NCI-H1436 (cell line): ENCODE measurements at regions not wholly inside any gene's neighbourhood (a gene's known extent, or its start where the extent isn't known, plus 50 kb on each side); places are given as distances from the start of the nearest gene placed in this dataset.
"Not testable (repeated sequence)": the region's sequence is repeated elsewhere in the genome, so short reads cannot be mapped to it uniquely, and the experiment has no call there.

ENCODE experiments used
- DNase-seq: peaks from one replicate; lab custom pipeline; 2025; lab: John Stamatoyannopoulos, UW

DNA sequence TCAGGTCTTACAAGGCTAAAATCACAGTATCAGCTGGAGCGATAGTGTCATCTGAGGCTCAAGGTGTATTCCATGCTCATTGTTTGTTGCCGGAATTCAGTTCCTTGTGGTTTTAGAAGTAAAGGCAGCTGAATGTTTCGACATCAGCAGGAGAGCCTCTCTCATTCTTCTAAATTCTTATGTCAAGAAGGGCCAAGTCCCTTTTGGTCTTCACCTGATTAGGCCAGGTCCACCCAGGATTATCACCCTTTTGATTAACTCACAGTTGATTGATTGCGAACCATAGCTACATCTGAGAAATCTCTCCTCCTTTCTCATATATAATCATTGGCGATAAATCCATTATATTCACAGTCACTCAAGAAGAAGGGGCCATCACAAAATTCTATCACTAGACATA lies 806.7 kb upstream of the PRMT6 start:
- DNase-seq = no peak

DNA sequence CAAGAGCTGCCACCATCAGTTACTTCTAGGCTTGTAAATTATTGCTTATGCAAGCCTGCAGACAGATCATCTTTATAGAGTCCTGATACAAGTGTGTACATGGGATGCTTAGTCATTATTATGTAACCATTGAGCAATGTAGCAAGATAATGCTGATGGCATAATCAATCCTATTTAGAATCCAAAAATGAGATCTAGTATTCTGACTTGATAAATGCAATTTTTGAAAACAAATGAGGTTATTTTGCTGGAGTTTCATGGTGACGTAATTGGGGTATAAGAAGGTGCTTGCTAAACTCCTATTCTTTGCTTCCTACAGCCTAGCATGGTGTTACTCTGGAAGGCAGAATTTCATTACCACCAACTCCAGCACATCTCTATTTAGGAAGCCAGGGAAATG lies 801.7 kb upstream of the PRMT6 start:
- DNase-seq = no peak

DNA sequence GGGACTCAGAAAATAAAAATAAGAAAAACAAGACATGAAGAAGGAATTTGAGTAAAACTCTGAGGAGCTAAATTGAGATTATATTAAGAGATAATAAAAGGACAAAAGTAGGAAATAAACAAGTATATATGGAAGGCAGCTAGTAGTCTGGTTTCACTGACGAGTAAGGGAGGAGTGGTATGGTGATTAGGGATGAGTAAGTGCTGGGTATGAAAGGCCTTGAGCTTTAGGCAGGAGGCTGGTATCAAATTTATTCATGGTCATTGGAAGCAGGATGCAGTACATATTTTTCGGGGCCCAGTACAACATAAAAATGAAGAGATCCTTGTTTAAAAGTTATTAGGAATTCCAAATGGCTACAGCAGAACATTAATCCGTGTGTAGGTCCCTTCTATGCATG lies 789.7 kb upstream of the PRMT6 start:
- no peak for DNase-seq

DNA sequence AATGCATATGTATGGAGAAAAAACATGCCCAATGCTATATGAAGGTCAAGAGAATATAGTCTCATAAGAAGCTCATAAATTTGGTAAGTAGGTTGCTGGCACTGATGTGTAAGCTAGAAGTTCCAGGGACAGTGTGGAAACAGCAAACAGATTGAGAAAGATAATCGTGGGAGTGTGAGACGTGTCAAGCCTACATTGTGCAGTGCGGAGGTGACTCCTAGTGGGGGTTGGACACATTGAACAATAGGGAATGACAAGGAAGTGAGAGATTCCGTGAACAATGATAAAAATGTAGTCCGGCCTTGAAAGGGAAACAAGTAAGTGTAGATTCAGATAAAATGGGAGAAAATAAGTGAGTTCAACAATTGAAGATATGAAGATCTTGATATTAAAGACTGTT lies 788.4 kb upstream of the PRMT6 start:
- DNase-seq = no peak

DNA sequence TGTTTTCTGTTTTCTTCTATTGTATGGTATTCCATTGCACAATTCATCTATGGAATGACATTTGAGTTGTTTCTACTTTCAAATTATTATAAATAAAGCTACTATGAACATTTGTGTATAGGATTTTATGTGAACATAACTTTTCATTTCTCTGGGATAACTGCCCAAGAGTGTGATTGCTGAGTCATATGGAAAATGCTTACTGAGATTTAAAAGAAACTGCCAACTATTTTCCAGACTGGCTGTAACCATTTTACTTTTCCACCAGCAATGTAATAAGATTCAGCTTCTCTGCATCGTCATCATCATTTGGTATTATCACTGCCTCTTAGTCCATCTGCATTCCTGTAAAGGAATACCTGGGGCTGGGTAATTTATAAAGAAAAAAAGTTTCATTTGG lies 779.6 kb upstream of the PRMT6 start:
- DNase-seq = no peak

DNA sequence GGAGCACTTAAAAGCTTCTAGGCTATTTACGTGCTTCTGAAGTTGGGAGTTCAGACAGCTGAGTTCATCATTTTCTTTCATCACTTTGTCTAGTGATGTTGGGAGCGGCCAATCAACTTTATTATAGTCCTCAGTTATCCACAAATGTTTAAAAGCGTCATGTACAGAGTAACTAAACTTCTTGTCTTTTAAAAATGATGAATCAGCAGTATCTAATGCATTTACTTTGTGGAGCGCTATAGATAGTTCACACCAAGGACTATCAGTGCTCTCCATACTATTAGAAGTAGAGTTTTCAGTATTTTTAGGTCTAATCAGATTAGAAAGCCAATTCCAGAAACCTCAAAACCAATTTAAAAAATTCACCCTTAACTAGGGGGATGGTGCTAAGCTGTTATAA lies 778.7 kb upstream of the PRMT6 start:
- no peak for DNase-seq

DNA sequence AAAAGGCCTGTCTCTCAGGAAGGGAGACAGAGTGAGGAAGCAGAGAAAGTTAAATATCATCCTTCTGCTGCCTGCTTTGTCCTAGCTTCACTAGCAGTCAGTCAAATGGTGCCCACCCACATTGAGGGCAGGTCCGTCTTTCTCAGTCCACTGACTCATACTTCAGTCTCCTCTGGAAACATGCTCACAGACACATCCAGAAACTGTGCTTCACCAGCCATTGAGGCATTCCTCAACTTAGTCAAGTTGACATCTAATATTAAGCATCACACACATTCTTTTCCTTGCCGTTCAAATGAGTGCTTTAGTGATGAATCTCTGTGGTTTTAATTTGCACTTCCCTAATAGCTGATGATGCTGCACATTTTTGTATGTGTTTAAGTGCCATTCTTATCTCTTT lies 777.8 kb upstream of the PRMT6 start:
- no peak for DNase-seq

DNA sequence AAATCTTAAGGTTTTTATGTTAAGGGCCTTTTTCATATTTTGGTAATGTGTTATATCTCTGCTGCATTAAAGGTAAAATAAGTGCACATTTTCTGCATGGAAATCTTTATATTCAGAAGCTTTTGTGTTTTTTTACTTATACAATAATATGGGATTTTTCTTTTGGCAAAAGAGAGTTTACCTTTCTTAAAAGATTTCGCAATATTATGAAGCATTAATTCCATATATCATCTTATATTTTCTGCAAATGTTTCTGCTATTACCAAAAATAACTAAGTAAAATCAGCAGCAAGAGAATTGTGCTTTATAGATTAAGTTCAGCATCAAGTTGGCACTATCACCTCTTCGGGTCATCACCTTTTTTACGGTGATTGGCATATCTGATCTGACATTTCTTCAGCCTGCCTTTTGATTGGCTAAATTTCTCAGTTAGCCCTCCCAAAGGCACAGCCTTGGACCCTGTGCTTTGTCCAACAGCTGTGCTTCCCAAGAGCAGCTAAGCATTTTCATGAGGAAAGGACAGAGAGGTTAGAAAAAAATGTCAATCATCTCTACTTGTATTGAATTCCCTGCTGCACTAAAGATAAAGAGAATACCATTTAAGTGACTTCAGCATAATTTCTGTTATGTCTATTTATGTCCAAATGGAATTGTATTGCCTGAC lies 767.1 kb upstream of the PRMT6 start:
- DNase-seq = no peak

DNA sequence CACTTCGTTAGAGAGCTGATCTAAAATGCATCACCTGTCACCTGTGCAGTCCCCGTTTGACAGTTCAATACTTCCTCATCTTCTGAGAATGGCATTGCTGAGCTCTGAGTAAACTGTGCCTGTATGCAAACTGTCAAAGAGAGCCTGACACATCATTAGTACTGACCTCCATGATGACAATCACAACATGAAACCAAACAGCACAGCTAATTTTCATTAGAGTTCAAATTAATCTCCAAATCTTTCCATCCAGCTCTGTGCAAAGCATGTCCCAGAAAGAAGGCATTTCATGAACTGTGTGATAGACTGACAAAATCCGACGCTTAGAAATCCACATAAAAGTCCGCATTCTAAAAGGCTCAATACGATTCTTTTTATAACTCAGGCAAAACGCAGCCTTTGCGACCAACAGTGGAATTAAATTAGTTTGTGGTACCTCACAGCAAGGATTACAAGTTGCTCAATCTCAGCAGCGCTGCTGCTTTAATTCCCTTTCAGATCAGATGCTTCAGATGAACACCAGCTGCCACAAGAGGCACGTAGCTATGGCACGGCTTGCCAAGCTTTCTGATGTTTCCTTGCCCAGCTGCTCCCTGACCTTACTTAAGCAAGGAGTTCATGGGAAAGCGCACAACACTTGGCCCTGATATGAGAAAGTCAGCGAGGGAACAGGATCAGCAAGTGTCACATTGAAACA lies 765.5 kb upstream of the PRMT6 start:
- no peak for DNase-seq

DNA sequence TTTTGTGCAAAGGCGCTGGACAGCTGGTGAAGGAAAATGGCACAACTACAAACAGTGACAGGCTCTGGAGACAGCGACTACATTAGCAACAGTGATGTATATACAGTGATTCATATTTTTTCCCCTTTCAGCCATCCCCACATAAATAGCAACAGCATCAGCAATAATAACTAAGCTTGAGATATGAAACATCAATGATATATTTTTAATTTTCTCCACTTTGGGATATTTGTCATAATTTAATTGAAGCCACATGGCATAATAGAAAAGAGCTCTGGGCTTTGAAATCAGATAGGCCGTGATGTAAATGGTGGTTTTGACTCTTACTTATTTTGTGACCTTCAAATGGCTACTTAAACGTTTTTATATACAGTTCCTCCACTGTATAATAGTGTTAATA lies 764.3 kb upstream of the PRMT6 start:
- DNase-seq = no peak

DNA sequence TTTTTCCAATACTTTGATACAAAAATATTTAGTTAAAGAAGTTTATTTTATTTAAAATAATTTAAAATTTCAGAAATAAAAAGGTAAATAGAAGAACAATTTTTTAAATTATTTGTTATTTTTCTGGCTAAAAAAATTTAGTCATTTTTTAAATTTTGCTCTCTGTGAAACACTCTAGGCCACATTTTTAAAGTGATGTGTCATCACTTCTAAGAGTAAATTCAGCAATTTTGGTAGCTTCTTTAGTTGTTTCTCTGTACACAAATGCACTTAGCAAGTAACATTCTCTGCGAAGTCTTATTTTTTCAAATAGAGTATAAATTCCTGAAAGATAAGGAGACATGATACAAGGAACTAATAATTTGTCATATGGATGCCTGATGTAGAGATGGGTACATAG lies 760.0 kb upstream of the PRMT6 start:
- no peak for DNase-seq

DNA sequence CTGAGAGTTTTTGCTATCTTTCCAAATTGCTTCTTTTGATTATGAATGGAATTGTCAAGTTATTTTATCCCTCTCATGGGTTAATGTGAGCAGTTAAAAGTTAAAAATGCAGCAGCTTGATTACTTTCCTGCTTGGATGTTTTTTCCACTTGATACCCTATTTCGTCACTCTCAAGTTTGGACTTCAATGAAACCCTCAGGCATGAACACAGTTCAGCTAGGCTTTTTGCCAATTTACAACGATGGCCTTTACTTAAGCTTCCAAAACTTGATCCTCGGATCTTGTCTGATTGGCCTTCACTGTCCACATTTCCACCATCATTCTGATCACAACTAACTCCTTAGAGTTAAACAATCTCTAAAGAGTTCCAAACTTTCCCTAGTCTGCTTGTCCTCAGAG lies 752.4 kb upstream of the PRMT6 start:
- no peak for DNase-seq

DNA sequence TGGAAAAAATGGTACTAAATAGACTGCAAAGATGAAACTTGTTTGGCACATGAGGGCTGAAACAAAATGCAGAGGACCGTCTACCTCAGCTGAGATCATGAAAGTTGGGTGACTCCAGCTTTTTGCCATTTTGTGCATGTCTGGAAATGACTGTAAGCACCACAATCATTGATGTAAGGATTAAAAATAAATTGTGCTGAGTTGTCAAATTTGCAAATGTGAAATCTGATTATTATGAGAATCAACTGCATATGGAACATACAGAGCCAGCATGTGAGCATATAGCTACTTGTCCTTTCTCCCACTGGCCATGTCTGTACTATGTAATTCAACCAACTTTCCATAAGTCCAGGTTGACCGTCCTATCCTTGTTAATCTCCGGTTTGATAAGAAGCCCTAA lies 736.9 kb upstream of the PRMT6 start:
- no peak for DNase-seq

DNA sequence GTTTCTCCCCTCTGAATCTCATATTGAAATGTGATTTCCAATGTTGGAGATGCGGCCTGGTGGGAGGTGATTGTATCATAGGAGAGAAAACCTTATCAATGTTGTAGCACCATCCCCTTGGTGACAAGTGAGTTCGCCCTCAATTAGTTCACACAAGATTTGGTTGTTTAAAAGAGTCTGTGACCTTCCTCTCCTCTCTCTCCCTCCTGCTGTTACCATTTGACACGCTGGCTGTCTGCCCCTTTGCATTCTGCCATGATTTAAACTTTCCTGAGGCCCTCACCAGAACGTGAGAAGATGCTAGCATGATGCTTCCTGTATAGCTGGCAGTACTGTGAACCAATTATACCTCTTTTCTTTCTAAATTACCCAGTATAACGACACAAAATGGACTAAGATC lies 730.9 kb upstream of the PRMT6 start:
- DNase-seq = no peak

DNA sequence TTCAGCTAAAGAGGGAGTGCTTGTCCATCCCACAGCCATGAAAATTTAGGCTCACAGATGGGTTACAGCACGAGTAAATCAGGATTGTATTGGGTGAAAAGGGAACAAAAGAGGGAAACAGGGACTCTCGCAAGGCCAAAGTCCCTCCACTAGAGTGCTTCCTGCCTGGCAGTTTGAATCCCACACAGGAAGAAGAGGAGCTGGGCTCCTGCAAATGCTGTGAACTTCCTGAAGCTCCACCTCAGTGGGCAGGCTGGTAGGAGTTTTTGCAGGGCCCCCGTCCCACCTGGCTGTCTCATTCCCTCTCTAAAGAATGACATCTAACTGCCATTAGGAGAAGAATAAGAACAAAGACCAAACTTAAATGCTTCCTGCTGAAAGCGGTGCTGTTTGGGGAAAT lies 712.0 kb upstream of the PRMT6 start:
- no peak for DNase-seq

DNA sequence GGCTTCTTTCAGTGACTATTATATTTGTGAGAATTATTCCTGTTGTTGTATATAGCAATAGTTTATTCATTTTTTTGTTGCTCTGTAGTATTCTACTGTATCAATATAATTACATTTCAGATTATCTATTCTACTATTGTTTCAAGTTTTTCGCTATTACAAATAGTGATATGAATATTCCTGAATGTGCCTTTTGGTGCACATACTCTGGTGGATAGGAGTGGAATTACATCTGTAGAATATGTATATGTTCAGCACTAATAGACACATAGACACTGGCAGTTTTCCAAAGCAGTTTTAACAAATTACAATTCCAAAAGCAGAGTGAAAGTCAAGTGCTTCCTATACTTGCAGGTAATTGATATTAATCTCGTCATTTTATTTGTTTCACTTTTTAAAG lies 696.2 kb upstream of the PRMT6 start:
- DNase-seq = no peak

DNA sequence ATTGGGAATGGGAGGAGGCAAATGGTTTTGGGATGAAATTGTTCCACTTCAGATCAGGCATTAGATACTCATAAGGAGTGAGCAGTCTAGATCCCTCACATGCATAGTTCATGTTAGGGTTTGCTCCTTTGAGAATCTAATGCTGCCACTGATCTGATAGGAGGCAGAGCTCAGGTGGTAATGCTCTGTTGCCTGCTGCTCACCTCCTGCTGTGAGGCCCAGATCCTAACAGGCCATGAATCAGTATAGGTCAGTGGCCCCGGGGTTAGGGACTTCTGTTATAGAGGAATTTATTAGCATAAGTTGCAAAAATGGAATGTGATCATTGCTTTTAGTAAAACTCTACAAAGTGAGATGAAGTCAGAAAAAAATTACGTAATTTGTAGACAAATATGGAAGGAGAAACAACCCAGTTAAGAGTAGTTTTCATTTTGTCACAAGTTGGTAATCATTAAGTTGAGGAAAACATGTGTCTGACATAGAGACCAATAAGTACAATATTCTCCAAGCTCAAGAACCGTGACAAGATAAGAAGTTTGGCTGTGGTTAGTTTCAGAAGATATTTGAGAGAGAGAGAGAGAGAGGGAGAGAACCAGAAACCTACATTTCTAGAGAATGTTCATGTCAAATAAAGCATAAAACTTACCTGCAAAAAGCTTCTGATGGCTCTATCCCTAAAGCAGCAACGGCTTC lies 689.7 kb upstream of the PRMT6 start:
- DNase-seq = no peak

DNA sequence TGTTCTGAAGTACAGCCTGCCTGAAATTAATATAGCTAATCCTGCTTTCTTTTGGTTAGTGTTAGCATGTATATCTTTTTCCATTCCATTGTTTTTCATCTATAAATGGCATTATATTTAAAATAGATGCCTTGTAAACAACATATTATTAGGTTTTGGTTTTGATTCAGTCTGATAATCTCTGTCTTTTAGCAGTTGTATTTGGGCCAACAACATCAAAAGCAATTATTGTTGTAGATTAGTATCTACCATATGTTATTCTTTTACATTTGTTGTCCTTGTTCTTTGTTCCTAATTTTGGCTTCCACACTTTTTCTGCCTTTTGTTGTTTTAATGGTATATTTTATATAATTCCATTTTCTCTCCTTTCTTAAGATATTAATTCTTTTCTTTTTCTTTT lies 678.2 kb upstream of the PRMT6 start:
- no peak for DNase-seq

DNA sequence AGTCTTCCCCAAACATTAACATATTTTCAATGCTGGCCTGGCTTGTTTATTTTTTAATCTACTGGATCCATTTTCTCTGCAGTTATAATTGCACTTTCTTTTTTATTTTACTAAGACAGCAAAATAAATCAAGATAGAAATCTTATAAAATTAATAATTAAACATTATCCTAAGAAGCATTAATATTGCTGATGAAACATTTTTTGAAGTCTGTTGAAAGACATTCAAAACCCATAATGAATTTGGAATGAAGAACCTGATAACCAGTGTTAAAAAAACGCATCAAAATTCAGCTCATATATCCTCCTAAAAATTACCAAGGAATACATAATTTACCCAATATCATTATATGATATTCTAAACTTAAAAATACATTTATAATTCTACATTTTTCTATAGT lies 675.7 kb upstream of the PRMT6 start:
- DNase-seq = no peak

DNA sequence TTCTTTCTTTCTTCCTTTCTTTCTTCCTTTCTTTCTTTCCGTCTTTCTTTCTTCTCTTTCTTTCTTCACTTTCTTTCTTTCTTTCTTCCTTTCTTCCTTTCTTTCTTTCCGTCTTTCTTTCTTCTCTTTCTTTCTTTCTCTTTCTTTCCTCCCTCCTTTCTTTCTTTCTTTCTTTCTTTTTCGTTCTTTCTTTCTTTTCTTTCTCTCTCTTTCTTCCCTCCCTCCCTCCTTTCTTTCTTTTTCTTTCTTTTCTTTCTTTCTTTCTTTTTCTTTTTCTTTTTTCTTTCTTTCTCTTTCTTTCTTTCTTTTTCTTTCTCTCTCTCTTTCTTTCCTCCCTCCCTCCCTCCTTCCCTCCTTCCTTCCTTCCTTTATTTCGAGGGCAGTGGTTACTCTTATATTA lies 667.3 kb upstream of the PRMT6 start:
- DNase-seq = not testable (repeated sequence)

DNA sequence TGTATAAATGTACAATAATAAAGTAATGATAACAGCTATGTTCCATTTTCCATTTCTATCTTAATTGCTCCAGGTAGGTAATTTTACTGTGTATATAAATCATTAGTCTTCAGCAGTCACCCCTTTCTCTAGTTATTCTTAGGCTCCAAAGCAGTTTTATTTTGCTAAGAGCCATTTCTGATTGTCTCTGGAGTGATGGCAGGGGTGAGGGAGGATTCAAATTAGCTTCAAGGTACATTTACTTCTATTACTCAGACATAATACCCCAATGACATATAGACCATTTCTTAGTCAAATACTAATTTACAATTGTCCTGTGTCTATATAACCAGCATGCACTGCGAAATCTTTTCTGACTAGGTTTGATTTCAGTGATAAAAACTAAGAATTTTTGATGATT lies 663.4 kb upstream of the PRMT6 start:
- no peak for DNase-seq

DNA sequence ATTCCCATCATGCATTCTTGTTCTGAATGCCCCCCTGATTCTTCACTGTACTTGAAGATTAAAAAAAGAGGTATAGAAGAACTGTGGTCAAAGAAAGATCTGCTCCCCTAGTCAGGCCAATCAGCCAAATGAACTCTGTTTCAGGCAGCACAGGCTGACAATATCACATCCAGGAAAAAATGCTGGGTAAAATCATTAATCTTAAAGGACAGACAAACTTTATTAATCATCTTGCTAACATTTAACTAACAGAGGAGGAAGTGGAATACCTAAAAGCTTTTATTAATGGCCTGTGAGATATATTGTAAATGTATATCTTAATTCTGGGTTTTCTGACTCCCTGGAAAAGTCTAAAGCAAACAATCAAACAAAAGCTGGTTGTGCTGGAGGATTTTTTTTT lies 660.5 kb upstream of the PRMT6 start:
- DNase-seq = no peak

DNA sequence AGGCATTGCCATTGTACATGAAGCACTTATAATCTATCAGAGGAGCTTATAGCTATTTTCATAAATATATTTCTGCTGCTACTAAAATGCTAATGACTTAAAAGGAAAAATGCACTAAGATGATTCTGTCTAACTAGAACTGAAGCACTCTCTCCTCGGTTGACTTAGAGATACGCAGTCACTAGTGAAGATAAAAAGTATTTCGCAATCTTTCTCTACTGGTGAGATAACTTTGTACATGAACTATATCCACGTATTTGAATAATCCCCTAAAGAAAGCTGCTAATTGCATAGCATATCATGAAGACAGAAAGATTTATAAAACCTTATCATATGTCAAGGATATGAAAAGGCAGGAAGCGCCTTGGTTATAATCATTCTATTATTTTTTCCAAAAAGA lies 658.1 kb upstream of the PRMT6 start:
- DNase-seq = no peak

DNA sequence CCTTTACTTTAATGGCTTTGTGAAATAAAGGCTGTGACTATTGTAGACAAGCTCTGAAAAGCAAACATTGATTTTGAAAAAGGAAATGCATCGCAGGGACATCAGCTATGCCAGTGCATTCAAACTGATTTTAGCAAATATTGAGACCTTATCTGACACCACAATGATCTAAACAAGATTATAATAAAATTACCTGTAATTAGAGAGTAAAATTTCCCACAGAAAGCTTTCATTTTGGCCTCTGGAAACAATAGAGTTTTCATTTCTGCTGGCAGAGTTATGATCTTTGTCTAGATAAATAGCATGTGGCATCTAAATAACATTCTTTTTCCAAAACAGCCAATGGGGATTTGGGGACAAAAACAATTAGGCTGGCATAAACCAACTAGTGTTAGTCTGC lies 650.4 kb upstream of the PRMT6 start:
- DNase-seq = no peak
